NT2/D1 (cell line): ENCODE measurements at regions not wholly inside any gene's neighbourhood (a gene's known extent, or its start where the extent isn't known, plus 50 kb on each side); places are given as distances from the start of the nearest gene placed in this dataset.
"Not testable (repeated sequence)": the region's sequence is repeated elsewhere in the genome, so short reads cannot be mapped to it uniquely, and the experiment has no call there.

ENCODE experiments used
- DNase-seq: peaks from one replicate; pipeline ENCODE4 v3.0.0-alpha.2; 2011; ENCODE audit warnings: low read depth, low spot score
- H3K27me3 ChIP-seq: 2 replicates; pipeline ENCODE4 v1.6.0; 2011; ENCODE audit warnings: mild to moderate bottlenecking; ENCODE audit not compliant: insufficient read length, insufficient read depth
- H3K36me3 ChIP-seq: 2 replicates; pipeline ENCODE4 v1.6.1; 2011; ENCODE audit warnings: mild to moderate bottlenecking, low read length, mixed read lengths; ENCODE audit not compliant: insufficient read depth, insufficient read length
- H3K4me1 ChIP-seq: 2 replicates; pipeline ENCODE4 v1.5.1; 2011; ENCODE audit not compliant: insufficient read depth, insufficient read length
- H3K4me3 ChIP-seq: 2 replicates; pipeline ENCODE4 v1.5.1; 2011; ENCODE audit warnings: low read depth; ENCODE audit not compliant: insufficient read length
- H3K9ac ChIP-seq: 2 replicates; pipeline ENCODE4 v1.6.0; 2011; ENCODE audit warnings: low read depth; ENCODE audit not compliant: insufficient read length
- H3K9me3 ChIP-seq: 2 replicates; pipeline ENCODE4 v1.5.1; 2011; ENCODE audit warnings: mild to moderate bottlenecking, low read length; ENCODE audit not compliant: insufficient read depth
- SUZ12 ChIP-seq: IDR thresholded peaks from 2 replicates; pipeline ENCODE4 v1.6.1; 2011; ENCODE audit not compliant: insufficient read length, insufficient read depth; ENCODE audit errors: extremely low read depth
- YY1 ChIP-seq: IDR thresholded peaks from 2 replicates; pipeline ENCODE4 v1.6.1; 2011; ENCODE audit not compliant: insufficient read length, insufficient read depth
- ZNF274 ChIP-seq: IDR thresholded peaks from 2 replicates; pipeline ENCODE4 v1.6.1; 2011; ENCODE audit warnings: mild to moderate bottlenecking, low read depth, low read length

- Histone ChIP-seq H3K9ac (no peak overlapping the region), H3K27me3 (no peaks in the 10 kb centered on the region), H3K4me1 (no peaks in the 10 kb centered on the region), H3K36me3 (no peaks in the 10 kb centered on the region), H3K4me3 (no peak overlapping the region), H3K9me3 (0 out of 2 replicates have a peak, but pooled peaks cover 7% of the 10 kb centered on the region)
- no peak for DNase-seq
- TF ChIP-seq YY1 = no peak
- no peak for TF ChIP-seq ZNF274
- TF ChIP-seq SUZ12 = no peak
Observed at GRCh38 chr5:123992641-123993040, 480.7 kb downstream of the CSNK1G3 start.

GRCh38 chr5:123987956-123988355 is 476.0 kb downstream of the CSNK1G3 start:
- Histone ChIP-seq H3K36me3 (no peaks in the 10 kb centered on the region), H3K4me3 (no peak overlapping the region), H3K4me1 (no peaks in the 10 kb centered on the region), H3K9ac (no peak overlapping the region), H3K27me3 (no peaks in the 10 kb centered on the region), H3K9me3 (0 out of 2 replicates have a peak, but pooled peaks cover 7% of the 10 kb centered on the region)
- no peak for TF ChIP-seq SUZ12
- no peak for TF ChIP-seq ZNF274
- TF ChIP-seq YY1 = no peak
- DNase-seq = no peak

- peaks cover 9% of the 10 kb centered on the region; the same call in 1 of the 2 replicates for H3K9me3 ChIP-seq
- no peak for TF ChIP-seq YY1
- no peak for TF ChIP-seq SUZ12
- TF ChIP-seq ZNF274 = no peak
- no peaks in the 10 kb centered on the region for H3K27me3 ChIP-seq
- H3K9ac ChIP-seq = no peak overlapping the region
- no peak overlapping the region for H3K4me3 ChIP-seq
- DNase-seq = no peak
- H3K4me1 ChIP-seq = no peaks in the 10 kb centered on the region
- no peaks in the 10 kb centered on the region for H3K36me3 ChIP-seq
Observed at GRCh38 chr5:123976379-123977033, 464.5 kb downstream of the CSNK1G3 start.

GRCh38 chr5:123975521-123975920 is 463.5 kb downstream of the CSNK1G3 start:
- not testable (repeated sequence) for H3K27me3 ChIP-seq, H3K9ac ChIP-seq, H3K9me3 ChIP-seq, DNase-seq, H3K4me3 ChIP-seq, H3K4me1 ChIP-seq, H3K36me3 ChIP-seq

GRCh38 chr5:123966781-123967180 is 454.8 kb downstream of the CSNK1G3 start:
- Histone ChIP-seq H3K4me3 (no peak overlapping the region), H3K4me1 (no peaks in the 10 kb centered on the region), H3K9me3 (no peaks in the 10 kb centered on the region), H3K36me3 (no peaks in the 10 kb centered on the region), H3K27me3 (no peaks in the 10 kb centered on the region), H3K9ac (no peak overlapping the region)
- no peak for TF ChIP-seq ZNF274
- TF ChIP-seq YY1 = no peak
- no peak for TF ChIP-seq SUZ12
- DNase-seq = no peak

- TF ChIP-seq ZNF274 = no peak
- TF ChIP-seq SUZ12 = no peak
- TF ChIP-seq YY1 = no peak
- Histone ChIP-seq H3K36me3 (no peaks in the 10 kb centered on the region), H3K4me3 (no peak overlapping the region), H3K27me3 (no peaks in the 10 kb centered on the region), H3K9ac (no peak overlapping the region), H3K4me1 (no peaks in the 10 kb centered on the region), H3K9me3 (no peaks in the 10 kb centered on the region)
- DNase-seq = no peak
Observed at GRCh38 chr5:123965626-123966025, 453.6 kb downstream of the CSNK1G3 start.

GRCh38 chr5:123964884-123965283 is 452.9 kb downstream of the CSNK1G3 start:
- Histone ChIP-seq H3K9ac (no peak overlapping the region), H3K36me3 (no peaks in the 10 kb centered on the region), H3K27me3 (no peaks in the 10 kb centered on the region), H3K9me3 (no peaks in the 10 kb centered on the region), H3K4me3 (no peak overlapping the region), H3K4me1 (no peaks in the 10 kb centered on the region)
- DNase-seq = no peak
- no peak for TF ChIP-seq SUZ12
- no peak for TF ChIP-seq YY1
- no peak for TF ChIP-seq ZNF274
